Immature natural killer cell (primary cell): ENCODE measurements at regions not wholly inside any gene's neighbourhood (a gene's known extent, or its start where the extent isn't known, plus 50 kb on each side); places are given as distances from the start of the nearest gene placed in this dataset.

Source experiments
- DNase-seq, 3 donors: peaks; one replicate each; pipeline ENCODE4 v3.0.0; 2022; ENCODE audit warnings: mixed read lengths in 1 of 3
- H3K27ac Mint-ChIP-seq, 6 donors: one replicate each; pipeline ENCODE4 v1.8.0; 2020; ENCODE audit warnings: mixed read lengths in 6 of 6, mild to moderate bottlenecking in 5 of 6, inconsistent platforms in 4 of 6, moderate library complexity in 3 of 6
- H3K27me3 Mint-ChIP-seq, 3 donors: one replicate each; pipeline ENCODE4 v1.8.0; 2020 to 2021; ENCODE audit warnings: low read depth in 3 of 3, mild to moderate bottlenecking in 3 of 3, mixed read lengths in 3 of 3, moderate library complexity in 3 of 3, inconsistent platforms in 1 of 3
- H3K36me3 Mint-ChIP-seq, 3 donors: one replicate each; pipeline ENCODE4 v1.8.0; 2020; ENCODE audit warnings: mixed read lengths in 3 of 3, inconsistent platforms in 2 of 3, mild to moderate bottlenecking in 2 of 3
- H3K4me1 Mint-ChIP-seq, 2 donors: one replicate each; pipeline ENCODE4 v1.8.0; 2020; ENCODE audit warnings: inconsistent platforms in 2 of 2, mild to moderate bottlenecking in 2 of 2, mixed read lengths in 2 of 2, moderate library complexity in 1 of 2
- H3K4me3 Mint-ChIP-seq, 5 donors: one replicate each; pipeline ENCODE4 v1.8.0; 2020; ENCODE audit warnings: mild to moderate bottlenecking in 5 of 5, mixed read lengths in 5 of 5, inconsistent platforms in 3 of 5, moderate library complexity in 3 of 5
- H3K9me3 Mint-ChIP-seq, 6 donors: one replicate each; pipeline ENCODE4 v1.8.0; 2020; ENCODE audit warnings: mild to moderate bottlenecking in 6 of 6, mixed read lengths in 6 of 6, inconsistent platforms in 4 of 6, moderate library complexity in 3 of 6

- no peak for DNase-seq
- peaks cover 0 to 4% (median 0%) of the 10 kb centered on the region in 3 donors for H3K36me3 Mint-ChIP-seq
- no peaks in the 10 kb centered on the region for H3K27me3 Mint-ChIP-seq
- no peaks in the 10 kb centered on the region for H3K4me1 Mint-ChIP-seq
- peaks cover 4 to 51% (median 32%) of the 10 kb centered on the region in 6 donors for H3K9me3 Mint-ChIP-seq
- no peak overlapping the region for H3K27ac Mint-ChIP-seq
- H3K4me3 Mint-ChIP-seq = no peak overlapping the region
These were observed 1030.4 kb upstream of the CNTN5 start for GRCh38 chr11:97990162-97990920.

DNA sequence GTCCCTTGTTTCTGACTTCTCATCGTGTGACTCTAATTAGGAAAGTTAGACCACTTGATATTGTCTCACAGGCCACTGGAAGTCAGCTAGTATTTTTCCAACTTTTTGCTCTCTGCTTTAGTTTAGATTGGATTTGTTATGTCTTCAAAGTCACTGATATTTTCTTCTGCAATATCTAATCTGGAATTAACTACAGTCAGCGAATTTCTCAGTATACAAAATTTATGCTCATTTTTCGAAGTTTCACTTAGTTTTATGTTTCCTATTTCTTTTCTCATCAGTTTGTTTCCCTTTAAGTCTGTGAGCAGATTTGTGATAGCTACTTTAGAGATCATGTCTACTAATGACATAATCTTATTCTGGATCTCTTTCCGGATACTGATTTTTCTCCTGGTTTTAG is 1027.2 kb upstream of the CNTN5 start:
- peaks cover 0 to 43% (median 29%) of the 10 kb centered on the region in 6 donors for H3K9me3 Mint-ChIP-seq
- H3K27me3 Mint-ChIP-seq = no peaks in the 10 kb centered on the region
- no peak for DNase-seq
- no peak overlapping the region for H3K4me3 Mint-ChIP-seq
- no peaks in the 10 kb centered on the region for H3K4me1 Mint-ChIP-seq
- peaks cover 0 to 4% (median 0%) of the 10 kb centered on the region in 3 donors for H3K36me3 Mint-ChIP-seq
- H3K27ac Mint-ChIP-seq = no peak overlapping the region

GRCh38 chr11:97995874-97996273 is 1024.9 kb upstream of the CNTN5 start:
- H3K4me3 Mint-ChIP-seq = no peak overlapping the region

GRCh38 chr11:97996762-97997161 is 1024.0 kb upstream of the CNTN5 start:
- Mint-ChIP-seq H3K27me3 (no peaks in the 10 kb centered on the region), H3K4me1 (no peaks in the 10 kb centered on the region), H3K9me3 (peaks cover 5 to 37% (median 23%) of the 10 kb centered on the region in 6 donors), H3K27ac (no peak overlapping the region), H3K36me3 (peaks cover 0 to 3% (median 0%) of the 10 kb centered on the region in 3 donors), H3K4me3 (no peak overlapping the region)
- no peak for DNase-seq

More at GRCh38 chr11:97995874-97996273, 1024.9 kb upstream of the CNTN5 start:
- Mint-ChIP-seq H3K4me1 (no peaks in the 10 kb centered on the region), H3K27me3 (no peaks in the 10 kb centered on the region), H3K9me3 (peaks cover 0 to 36% (median 24%) of the 10 kb centered on the region in 6 donors), H3K27ac (no peak overlapping the region), H3K36me3 (no peaks in the 10 kb centered on the region)
- DNase-seq = no peak

DNA sequence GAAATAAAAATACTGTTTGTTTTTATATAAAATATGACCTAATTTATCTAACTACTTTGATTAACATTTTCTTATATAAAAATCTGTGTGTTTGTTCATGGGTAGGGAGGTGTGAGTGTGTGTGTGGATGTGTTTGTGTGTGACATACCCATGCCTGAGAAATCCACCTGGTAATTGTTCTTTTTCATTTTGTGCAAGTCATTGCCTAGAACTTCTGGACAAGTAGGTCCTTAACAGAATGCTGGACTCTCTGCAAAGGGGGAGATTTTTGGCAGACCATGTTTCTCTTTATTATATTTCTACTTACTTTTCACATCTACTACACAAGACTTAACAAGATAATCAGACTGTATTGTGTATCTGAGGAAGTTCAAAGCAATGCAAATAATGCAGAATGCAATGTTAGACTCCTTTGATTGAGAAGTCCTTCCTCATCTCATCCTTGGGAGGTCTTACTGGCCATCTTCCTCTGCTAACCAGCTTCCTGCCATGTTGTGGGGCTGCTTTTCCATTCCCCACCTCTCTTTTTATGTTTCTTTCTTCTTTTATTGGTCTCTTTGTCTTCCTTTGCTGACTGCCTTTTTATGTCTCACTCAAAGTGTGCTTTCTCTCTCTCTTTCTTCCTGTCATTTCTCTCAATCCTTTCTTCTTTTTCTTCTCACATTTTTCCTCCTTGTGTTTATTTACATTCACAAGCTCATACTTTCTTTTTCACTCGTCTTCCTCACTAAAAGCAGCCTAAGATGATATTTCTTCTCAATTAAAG is 1017.0 kb upstream of the CNTN5 start:
- Mint-ChIP-seq H3K4me1 (no peaks in the 10 kb centered on the region), H3K4me3 (no peak overlapping the region), H3K27me3 (no peaks in the 10 kb centered on the region), H3K36me3 (peaks cover 0 to 3% (median 0%) of the 10 kb centered on the region in 3 donors), H3K27ac (no peak overlapping the region), H3K9me3 (peaks cover 10 to 45% (median 19%) of the 10 kb centered on the region in 6 donors)
- DNase-seq = no peak

DNA sequence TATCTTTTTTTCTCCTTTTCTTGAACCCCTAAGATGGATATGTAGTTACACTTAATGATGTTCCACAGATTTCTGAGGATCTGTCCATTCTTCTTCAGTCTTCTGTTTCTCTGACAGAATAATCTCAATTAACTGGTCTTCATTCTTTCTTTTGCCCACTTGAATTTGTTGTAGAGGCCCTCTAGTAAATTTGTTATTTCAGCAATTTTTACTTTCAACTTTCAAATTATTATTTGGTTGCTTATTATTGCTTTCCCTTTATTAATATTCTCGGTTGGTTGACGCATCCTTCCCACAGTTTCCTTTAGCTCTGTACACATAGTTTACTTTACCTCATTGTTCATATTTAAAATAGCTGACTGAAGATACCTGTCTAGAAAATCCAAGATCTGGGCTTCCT is 1013.7 kb upstream of the CNTN5 start:
- DNase-seq = no peak
- Mint-ChIP-seq H3K4me1 (no peaks in the 10 kb centered on the region), H3K27ac (no peak overlapping the region), H3K9me3 (peaks cover 10 to 41% (median 26%) of the 10 kb centered on the region in 6 donors), H3K4me3 (no peak overlapping the region), H3K27me3 (no peaks in the 10 kb centered on the region), H3K36me3 (no peaks in the 10 kb centered on the region)

DNA sequence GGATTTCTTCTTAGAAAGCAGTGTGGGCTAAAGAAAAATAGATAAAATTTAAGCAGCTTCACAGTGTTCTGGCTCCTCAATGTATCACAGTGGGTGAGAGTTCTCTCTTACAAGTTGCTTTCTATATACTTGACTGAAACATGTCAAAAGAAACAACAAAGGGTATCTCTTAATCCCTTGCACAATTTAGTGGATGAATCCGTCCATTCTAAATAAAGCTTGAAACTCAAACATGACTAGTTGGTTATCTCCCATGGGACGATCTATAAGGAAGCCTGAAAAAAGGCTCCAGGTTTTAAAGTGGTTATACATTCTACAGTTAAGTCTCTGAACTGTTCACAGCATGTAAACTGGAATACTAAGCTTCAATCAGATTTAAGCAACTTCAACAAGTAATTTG is 993.1 kb upstream of the CNTN5 start:
- no peaks in the 10 kb centered on the region for H3K27me3 Mint-ChIP-seq

DNA sequence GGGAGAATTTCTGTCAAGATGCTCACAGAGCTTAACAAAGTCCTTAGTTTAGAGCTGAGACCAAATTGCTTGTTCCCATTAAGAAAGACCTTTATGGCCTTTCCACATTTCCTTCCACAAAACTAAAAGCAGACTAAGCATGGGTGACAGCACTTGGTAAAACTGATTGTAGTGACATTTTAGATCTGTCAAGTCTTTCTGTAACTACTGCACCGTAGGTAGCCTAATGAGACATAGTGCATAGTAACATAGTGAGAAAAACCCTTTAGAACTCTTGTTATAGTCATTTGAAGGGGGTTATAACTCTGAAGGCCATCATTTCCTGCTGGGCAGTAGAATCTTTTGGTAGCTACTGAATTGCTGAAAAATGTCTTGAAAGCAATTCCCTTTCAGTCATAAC is 990.9 kb upstream of the CNTN5 start:
- no peaks in the 10 kb centered on the region for H3K27me3 Mint-ChIP-seq
- DNase-seq = no peak
- peaks cover 3 to 44% (median 14%) of the 10 kb centered on the region in 6 donors for H3K9me3 Mint-ChIP-seq
- H3K4me1 Mint-ChIP-seq = no peaks in the 10 kb centered on the region
- H3K27ac Mint-ChIP-seq = no peak overlapping the region
- H3K36me3 Mint-ChIP-seq = no peaks in the 10 kb centered on the region
- H3K4me3 Mint-ChIP-seq = no peak overlapping the region

More for the DNA sequence above, 993.1 kb upstream of the CNTN5 start:
- DNase-seq = no peak
- H3K9me3 Mint-ChIP-seq = peaks cover 1 to 40% (median 11%) of the 10 kb centered on the region in 6 donors
- no peak overlapping the region for H3K27ac Mint-ChIP-seq
- no peak overlapping the region for H3K4me3 Mint-ChIP-seq
- no peaks in the 10 kb centered on the region for H3K4me1 Mint-ChIP-seq
- no peaks in the 10 kb centered on the region for H3K36me3 Mint-ChIP-seq

- no peaks in the 10 kb centered on the region for H3K36me3 Mint-ChIP-seq
- peaks cover 11 to 46% (median 32%) of the 10 kb centered on the region in 6 donors for H3K9me3 Mint-ChIP-seq
- no peaks in the 10 kb centered on the region for H3K4me1 Mint-ChIP-seq
- no peak overlapping the region for H3K4me3 Mint-ChIP-seq
- no peak for DNase-seq
- H3K27me3 Mint-ChIP-seq = no peaks in the 10 kb centered on the region
- no peak overlapping the region for H3K27ac Mint-ChIP-seq
These were observed 983.9 kb upstream of the CNTN5 start for GRCh38 chr11:98036810-98037209.

DNA sequence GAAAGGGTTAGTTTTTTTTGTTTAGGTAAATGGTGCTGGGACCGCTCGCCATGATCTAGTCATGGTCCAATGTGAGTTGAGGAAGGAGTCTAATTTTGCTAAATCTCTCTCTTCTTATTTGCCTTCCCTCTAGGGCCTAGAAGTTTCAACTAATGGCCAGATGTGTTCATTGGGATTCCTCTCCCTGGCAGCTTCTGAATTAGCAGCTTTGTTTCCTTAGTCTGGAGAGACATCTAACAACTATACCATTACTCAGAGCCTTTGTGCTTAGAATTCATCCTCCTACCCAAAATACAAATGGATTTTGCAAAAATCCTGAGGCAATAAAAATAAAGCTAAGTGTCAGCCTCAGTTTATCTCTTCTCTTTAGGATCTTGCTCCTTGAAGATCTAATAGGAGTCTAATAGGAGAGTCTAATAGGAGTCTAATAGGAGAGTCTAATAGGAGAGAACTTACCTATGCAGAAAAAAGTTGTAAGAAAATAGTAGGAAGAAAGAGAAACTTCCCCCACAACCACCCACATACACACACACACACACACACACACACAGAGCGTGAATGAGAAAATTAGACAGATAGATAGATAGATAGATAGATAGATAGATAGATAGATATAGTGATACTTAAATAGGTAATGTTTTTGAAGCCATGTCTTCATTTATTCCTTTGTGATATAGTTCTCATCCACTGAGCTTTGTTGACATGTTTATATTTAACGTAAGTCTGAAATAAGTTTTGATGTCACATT is 980.5 kb upstream of the CNTN5 start:
- Mint-ChIP-seq H3K4me1 (no peaks in the 10 kb centered on the region), H3K9me3 (peaks cover 7 to 42% (median 29%) of the 10 kb centered on the region in 6 donors)
- DNase-seq = no peak

GRCh38 chr11:98047647-98048046 is 973.1 kb upstream of the CNTN5 start:
- Mint-ChIP-seq H3K27ac (no peak overlapping the region), H3K9me3 (peaks cover 10 to 56% (median 32%) of the 10 kb centered on the region in 6 donors), H3K27me3 (peaks cover 0 to 2% (median 2%) of the 10 kb centered on the region in 3 donors), H3K4me1 (no peaks in the 10 kb centered on the region), H3K36me3 (no peaks in the 10 kb centered on the region), H3K4me3 (no peak overlapping the region)
- no peak for DNase-seq

More for the DNA sequence above, 980.5 kb upstream of the CNTN5 start:
- Mint-ChIP-seq H3K4me3 (no peak overlapping the region), H3K36me3 (no peaks in the 10 kb centered on the region), H3K27ac (no peak overlapping the region), H3K27me3 (peaks cover 0 to 2% (median 0%) of the 10 kb centered on the region in 3 donors)

DNA sequence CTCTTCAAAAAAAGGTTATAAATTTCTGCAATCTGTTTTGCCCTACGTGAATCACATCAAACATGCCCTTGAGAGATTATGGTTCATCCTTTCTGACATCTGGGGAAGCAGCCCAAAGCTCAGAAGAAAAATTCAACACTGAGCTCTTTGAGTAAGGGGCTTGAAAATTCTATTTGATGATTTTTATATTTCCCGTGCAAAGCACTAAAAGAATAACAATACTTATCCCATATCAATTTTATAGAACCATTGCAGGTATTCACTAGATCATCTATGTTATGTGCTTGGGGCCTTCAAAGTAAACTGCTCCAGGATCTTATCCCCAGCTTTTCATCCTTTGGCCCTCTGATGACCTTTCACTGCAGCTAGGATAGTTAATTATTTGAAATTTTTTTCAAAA is 966.9 kb upstream of the CNTN5 start:
- H3K4me1 Mint-ChIP-seq = no peaks in the 10 kb centered on the region
- no peak overlapping the region for H3K4me3 Mint-ChIP-seq

GRCh38 chr11:98056945-98057344 is 963.8 kb upstream of the CNTN5 start:
- no peak for DNase-seq
- Mint-ChIP-seq H3K4me1 (no peaks in the 10 kb centered on the region), H3K36me3 (no peaks in the 10 kb centered on the region), H3K4me3 (no peak overlapping the region), H3K9me3 (peaks cover 3 to 41% (median 11%) of the 10 kb centered on the region in 6 donors), H3K27me3 (no peaks in the 10 kb centered on the region), H3K27ac (no peak overlapping the region)

More for the DNA sequence above, 966.9 kb upstream of the CNTN5 start:
- no peak overlapping the region for H3K27ac Mint-ChIP-seq
- no peaks in the 10 kb centered on the region for H3K36me3 Mint-ChIP-seq
- no peak for DNase-seq
- H3K27me3 Mint-ChIP-seq = no peaks in the 10 kb centered on the region
- H3K9me3 Mint-ChIP-seq = peaks cover 8 to 58% (median 13%) of the 10 kb centered on the region in 6 donors

- Mint-ChIP-seq H3K4me3 (no peak overlapping the region), H3K9me3 (peaks cover 3 to 39% (median 22%) of the 10 kb centered on the region in 6 donors), H3K27ac (no peak overlapping the region), H3K36me3 (no peaks in the 10 kb centered on the region), H3K27me3 (no peaks in the 10 kb centered on the region), H3K4me1 (no peaks in the 10 kb centered on the region)
- DNase-seq = no peak
These were observed 961.3 kb upstream of the CNTN5 start for GRCh38 chr11:98059488-98059887.
